Endodermal cell (in vitro differentiated cells): ENCODE measurements at regions not wholly inside any gene's neighbourhood (a gene's known extent, or its start where the extent isn't known, plus 50 kb on each side); places are given as distances from the start of the nearest gene placed in this dataset.
"Not testable (repeated sequence)": the region's sequence is repeated elsewhere in the genome, so short reads cannot be mapped to it uniquely, and the experiment has no call there.

Experiments
- DNase-seq: peaks from one replicate; pipeline ENCODE4 v3.0.0-alpha.2; 2017
- H3K27ac ChIP-seq: 2 replicates; pipeline ENCODE4 v1.5.1; 2013; ENCODE audit warnings: mild to moderate bottlenecking, low read depth, low read length, moderate library complexity
- H3K27me3 ChIP-seq: 2 replicates; pipeline ENCODE4 v1.6.1; 2013; ENCODE audit warnings: mild to moderate bottlenecking, low read length, moderate library complexity; ENCODE audit not compliant: insufficient read depth, control insufficient read depth, poor library complexity, severe bottlenecking
- H3K36me3 ChIP-seq: 2 replicates; pipeline ENCODE4 v1.7.0; 2013; ENCODE audit warnings: mild to moderate bottlenecking, low read length, moderate library complexity; ENCODE audit not compliant: control insufficient read depth, insufficient read depth
- H3K4me1 ChIP-seq: one replicate; pipeline ENCODE4 v1.7.0; 2013; ENCODE audit warnings: low read length; ENCODE audit not compliant: control insufficient read depth, insufficient read depth
- H3K4me3 ChIP-seq: 2 replicates; pipeline ENCODE4 v1.5.1; 2013; ENCODE audit warnings: mild to moderate bottlenecking, low read length, moderate library complexity
- H3K9ac ChIP-seq: 2 replicates; pipeline ENCODE4 v1.6.1; 2013; ENCODE audit warnings: mild to moderate bottlenecking, low read length, moderate library complexity; ENCODE audit not compliant: poor library complexity, severe bottlenecking; ENCODE audit errors: extremely low read depth
- H3K9me3 ChIP-seq: 2 replicates; pipeline ENCODE4 v1.6.1; 2013; ENCODE audit warnings: mild to moderate bottlenecking, low read length, moderate library complexity; ENCODE audit not compliant: control insufficient read depth
- H3K27ac Mint-ChIP-seq: 2 replicates; pipeline ENCODE4 v1.8.0; 2020; ENCODE audit warnings: mixed read lengths
- H3K27me3 Mint-ChIP-seq: 2 replicates; pipeline ENCODE4 v1.8.0; 2021; ENCODE audit warnings: mild to moderate bottlenecking, mixed read lengths; ENCODE audit not compliant: insufficient read depth
- H3K36me3 Mint-ChIP-seq: 2 replicates; pipeline ENCODE4 v1.8.0; 2020; ENCODE audit warnings: low read depth, mixed read lengths
- H3K4me1 Mint-ChIP-seq: 2 replicates; pipeline ENCODE4 v1.8.0; 2020; ENCODE audit warnings: mixed read lengths
- H3K4me3 Mint-ChIP-seq: 2 replicates; pipeline ENCODE4 v1.8.0; 2020; ENCODE audit warnings: mild to moderate bottlenecking, moderate library complexity, mixed read lengths
- H3K9me3 Mint-ChIP-seq: 2 replicates; pipeline ENCODE4 v1.8.0; 2020; ENCODE audit warnings: mild to moderate bottlenecking, mixed read lengths
- WGBS, 2 experiments: methylation state at CpG; one replicate each; pipeline versions ENCODE4 v1.1.5 to v1.1.7; 2013; ENCODE audit warnings: missing lambda C conversion rate in 2 of 2, mixed read lengths in 1 of 2; ENCODE audit not compliant: insufficient coverage in 1 of 2, insufficient read length in 1 of 2; 5-methylcytosine and 5-hydroxymethylcytosine counted together
- TF ChIP-seq, protein P1 (sequence below): fragments of 200-600 bp; sonication (generic); conservative IDR thresholded peaks from 2 replicates; pipeline ENCODE4 v1.5.0; 2021; ENCODE audit warnings: antibody characterized with exemption, mild to moderate bottlenecking

- H3K4me3 Mint-ChIP-seq, result no peak overlapping the region
- Histone ChIP-seq H3K36me3 (no peaks in the 10 kb centered on the region), H3K9ac (no peak overlapping the region), H3K27me3 (peaks cover 10% of the 10 kb centered on the region), H3K4me1 (no peaks in the 10 kb centered on the region), H3K4me3 (no peak overlapping the region), H3K27ac (no peak overlapping the region), H3K9me3 (peaks cover 10% of the 10 kb centered on the region)
- TF ChIP-seq, protein P1, sequence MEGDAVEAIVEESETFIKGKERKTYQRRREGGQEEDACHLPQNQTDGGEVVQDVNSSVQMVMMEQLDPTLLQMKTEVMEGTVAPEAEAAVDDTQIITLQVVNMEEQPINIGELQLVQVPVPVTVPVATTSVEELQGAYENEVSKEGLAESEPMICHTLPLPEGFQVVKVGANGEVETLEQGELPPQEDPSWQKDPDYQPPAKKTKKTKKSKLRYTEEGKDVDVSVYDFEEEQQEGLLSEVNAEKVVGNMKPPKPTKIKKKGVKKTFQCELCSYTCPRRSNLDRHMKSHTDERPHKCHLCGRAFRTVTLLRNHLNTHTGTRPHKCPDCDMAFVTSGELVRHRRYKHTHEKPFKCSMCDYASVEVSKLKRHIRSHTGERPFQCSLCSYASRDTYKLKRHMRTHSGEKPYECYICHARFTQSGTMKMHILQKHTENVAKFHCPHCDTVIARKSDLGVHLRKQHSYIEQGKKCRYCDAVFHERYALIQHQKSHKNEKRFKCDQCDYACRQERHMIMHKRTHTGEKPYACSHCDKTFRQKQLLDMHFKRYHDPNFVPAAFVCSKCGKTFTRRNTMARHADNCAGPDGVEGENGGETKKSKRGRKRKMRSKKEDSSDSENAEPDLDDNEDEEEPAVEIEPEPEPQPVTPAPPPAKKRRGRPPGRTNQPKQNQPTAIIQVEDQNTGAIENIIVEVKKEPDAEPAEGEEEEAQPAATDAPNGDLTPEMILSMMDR, result no peak
- H3K36me3 Mint-ChIP-seq, result no peaks in the 10 kb centered on the region
- peaks cover 8% of the 10 kb centered on the region for H3K27me3 Mint-ChIP-seq
- peaks cover 4% of the 10 kb centered on the region for H3K9me3 Mint-ChIP-seq
- DNase-seq, result peak; percentile 46
- WGBS, 2 experiments, result 84 to 95% methylated on average over 4 to 10 of the region's 10 CpGs
- H3K27ac Mint-ChIP-seq, result no peak overlapping the region
- H3K4me1 Mint-ChIP-seq, result peaks cover 11% of the 10 kb centered on the region
These were observed 74.8 kb upstream of the RPL38 start for GRCh38 chr17:74128456-74129211.

DNA sequence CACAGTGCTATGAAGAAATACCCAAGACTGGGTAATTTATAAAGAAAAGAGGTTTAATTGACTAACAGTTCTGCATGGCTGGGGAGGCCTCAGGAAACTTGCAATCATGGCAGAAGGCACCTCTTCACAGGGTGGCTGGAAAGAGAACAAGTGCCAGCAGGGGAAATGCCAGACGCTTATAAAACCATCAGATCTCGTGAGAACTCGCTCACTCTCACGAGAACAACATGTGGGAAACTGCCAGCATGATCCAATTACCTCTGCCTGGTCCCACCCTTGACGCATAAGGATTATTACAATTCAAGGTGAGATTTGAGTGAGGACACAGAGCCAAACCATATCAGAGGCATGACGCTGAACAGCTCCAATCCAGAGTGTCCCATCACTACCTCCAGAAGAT is 73.7 kb upstream of the RPL38 start:
- H3K36me3 ChIP-seq, DNase-seq, H3K36me3 Mint-ChIP-seq, H3K4me3 ChIP-seq, H3K9me3 Mint-ChIP-seq, H3K27ac Mint-ChIP-seq, H3K27ac ChIP-seq, H3K9ac ChIP-seq, H3K4me3 Mint-ChIP-seq, H3K4me1 ChIP-seq, H3K27me3 Mint-ChIP-seq: not testable (repeated sequence)
- Histone ChIP-seq H3K27me3 (peaks cover 15% of the 10 kb centered on the region), H3K9me3 (peaks cover 10% of the 10 kb centered on the region)
- WGBS, 2 experiments, result 90 to 91% methylated on average over 5 to 6 of the region's 6 CpGs
- peaks cover 11% of the 10 kb centered on the region for H3K4me1 Mint-ChIP-seq

DNA sequence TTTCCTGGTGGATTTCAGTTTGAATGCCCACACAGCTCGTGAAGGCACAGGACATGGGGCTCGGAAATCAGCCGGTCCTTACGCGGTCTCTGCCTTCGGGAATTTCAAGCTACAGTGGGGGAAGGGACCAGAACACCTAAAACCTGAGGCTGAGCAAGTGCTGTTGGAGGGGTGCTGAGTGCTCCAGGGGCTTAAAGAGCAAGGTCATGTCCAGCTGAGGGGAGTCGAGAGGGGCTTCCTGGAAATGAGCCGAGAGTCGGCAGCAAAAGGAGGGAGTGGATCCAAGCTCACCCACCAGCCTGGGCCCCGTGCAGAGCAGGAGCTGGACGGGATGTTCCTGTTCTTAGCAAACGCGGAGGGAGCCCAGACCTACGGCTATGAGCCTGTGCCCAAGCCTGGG is 73.2 kb upstream of the RPL38 start:
- 87 to 93% methylated on average over 9 to 14 of the region's 14 CpGs for WGBS, 2 experiments
- H3K36me3 ChIP-seq, result no peaks in the 10 kb centered on the region
- H3K27ac ChIP-seq, result no peak overlapping the region
- Mint-ChIP-seq H3K9me3 (peaks cover 4% of the 10 kb centered on the region), H3K4me1 (peaks cover 16% of the 10 kb centered on the region), H3K36me3 (no peaks in the 10 kb centered on the region), H3K27ac (no peak overlapping the region), H3K4me3 (no peak overlapping the region), H3K27me3 (peaks cover 8% of the 10 kb centered on the region)
- peaks cover 10% of the 10 kb centered on the region for H3K9me3 ChIP-seq
- peaks cover 15% of the 10 kb centered on the region for H3K27me3 ChIP-seq
- no peaks in the 10 kb centered on the region for H3K4me1 ChIP-seq
- no peak overlapping the region for H3K9ac ChIP-seq
- peak; percentile 45 for DNase-seq
- no peak overlapping the region for H3K4me3 ChIP-seq
- TF ChIP-seq, protein P1, result no peak
